Esophagus muscularis mucosa (tissue), 4 donors: ENCODE measurements at regions not wholly inside any gene's neighbourhood (a gene's known extent, or its start where the extent isn't known, plus 50 kb on each side); places are given as distances from the start of the nearest gene placed in this dataset.

Experiments
- DNase-seq: peaks from one replicate; pipeline ENCODE4 v3.0.0-alpha.2; 2017; ENCODE audit errors: extremely low spot score
- H3K27ac ChIP-seq, 4 donors: fragments of 200-600 bp; sonication (generic); replicated peaks in 1 of 4; 1 replicate in 3 of 4; 2 replicates in 1 of 4; pipeline ENCODE4 v1.5.1; 2016 to 2019; ENCODE audit warnings: mild to moderate bottlenecking in 1 of 4
- H3K27me3 ChIP-seq, 4 donors: fragments of 200-600 bp; sonication (generic); one replicate each; pipeline versions ENCODE4 v1.5.1 to v1.6.0; 2016 to 2019
- H3K36me3 ChIP-seq, 4 donors: fragments of 200-600 bp; sonication (generic); one replicate each; pipeline ENCODE4 v1.5.1; 2016 to 2019
- H3K4me1 ChIP-seq, 4 donors: fragments of 200-600 bp; sonication (generic); one replicate each; pipeline ENCODE4 v1.5.1; 2016 to 2019
- H3K4me3 ChIP-seq, 4 donors: fragments of 200-600 bp; sonication (generic); 1 replicate in 2 of 4; 2 replicates in 2 of 4; pipeline ENCODE4 v1.5.1; 2016 to 2019; ENCODE audit warnings: mild to moderate bottlenecking in 4 of 4, moderate library complexity in 1 of 4
- H3K9me3 ChIP-seq, 4 donors: fragments of 200-600 bp; sonication (generic); 1 replicate in 3 of 4; 2 replicates in 1 of 4; pipeline ENCODE4 v1.5.1; 2016 to 2019
- EP300 ChIP-seq: sonication (generic); formaldehyde crosslinking; IDR thresholded peaks from one replicate; pipeline ENCODE4 v1.6.1; 2017; ENCODE audit warnings: antibody characterized with exemption
- POLR2A ChIP-seq: fragments of 450-650 bp; IDR thresholded peaks from one replicate; pipeline ENCODE4 v1.6.1; 2017; ENCODE audit warnings: antibody characterized with exemption, moderate library complexity, mild to moderate bottlenecking, low read depth
- POLR2AphosphoS5 ChIP-seq, 2 donors: sonication (generic); formaldehyde crosslinking; IDR thresholded peaks; one replicate each; pipeline ENCODE4 v1.6.1; 2017; ENCODE audit warnings: antibody characterized with exemption in 2 of 2
- WGBS: methylation state at CpG from one replicate; pipeline ENCODE4 v1.1.5; 2018; 5-methylcytosine and 5-hydroxymethylcytosine counted together
- intact Hi-C: fragments of 100-400 bp; cut with DNase I; formaldehyde crosslinking; loops from one replicate; pipeline ENCODE4 v1.15.1; 2023
- TF ChIP-seq, protein P1 (sequence below), 3 experiments: fragments of 200-600 bp in 2 of 3; fragments of 450-650 bp in 1 of 3; sonication (generic) in 2 of 3; IDR thresholded peaks; one replicate each; pipeline ENCODE4 v1.5.1; 2017 to 2019; ENCODE audit warnings: antibody characterized with exemption in 3 of 3, mild to moderate bottlenecking in 2 of 3, moderate library complexity in 1 of 3

DNA sequence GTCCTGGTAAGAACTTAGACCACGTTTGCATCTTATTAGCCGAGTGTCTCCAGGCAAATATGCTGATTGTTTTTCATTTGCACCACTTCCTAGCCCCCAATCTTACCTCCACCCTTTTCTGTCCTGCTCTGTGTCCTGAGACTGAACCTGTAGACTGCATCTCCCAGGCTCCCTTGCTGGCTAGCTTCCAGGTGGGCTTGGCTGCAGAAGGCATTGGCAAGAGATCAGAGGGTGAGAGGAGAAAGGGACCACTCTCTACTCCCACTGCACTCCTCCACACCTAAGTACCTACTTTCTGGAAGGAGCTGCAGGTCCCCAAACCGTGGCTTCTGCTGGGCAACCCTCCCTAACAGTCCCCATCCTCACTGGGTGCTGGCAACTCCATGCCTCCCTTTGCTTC, 59.9 kb upstream of the XPA start:
- no peaks in the 10 kb centered on the region for H3K36me3 ChIP-seq
- intact Hi-C loops: no loop called here
- no peak overlapping the region for H3K4me3 ChIP-seq
- no peaks in the 10 kb centered on the region for H3K9me3 ChIP-seq
- peaks cover 0 to 3% (median 0%) of the 10 kb centered on the region in 4 donors for H3K4me1 ChIP-seq
- 49% methylated on average over 3 of the region's 3 CpGs for WGBS
- DNase-seq: no peak
- H3K27ac ChIP-seq: no peak overlapping the region
- peaks cover 0 to 24% (median 0%) of the 10 kb centered on the region in 4 donors for H3K27me3 ChIP-seq
- TF ChIP-seq POLR2A: no peak
- TF ChIP-seq POLR2AphosphoS5 (IDR thresholded peaks at IDR 0.05): no peak
- TF ChIP-seq EP300: no peak
- TF ChIP-seq, protein P1, sequence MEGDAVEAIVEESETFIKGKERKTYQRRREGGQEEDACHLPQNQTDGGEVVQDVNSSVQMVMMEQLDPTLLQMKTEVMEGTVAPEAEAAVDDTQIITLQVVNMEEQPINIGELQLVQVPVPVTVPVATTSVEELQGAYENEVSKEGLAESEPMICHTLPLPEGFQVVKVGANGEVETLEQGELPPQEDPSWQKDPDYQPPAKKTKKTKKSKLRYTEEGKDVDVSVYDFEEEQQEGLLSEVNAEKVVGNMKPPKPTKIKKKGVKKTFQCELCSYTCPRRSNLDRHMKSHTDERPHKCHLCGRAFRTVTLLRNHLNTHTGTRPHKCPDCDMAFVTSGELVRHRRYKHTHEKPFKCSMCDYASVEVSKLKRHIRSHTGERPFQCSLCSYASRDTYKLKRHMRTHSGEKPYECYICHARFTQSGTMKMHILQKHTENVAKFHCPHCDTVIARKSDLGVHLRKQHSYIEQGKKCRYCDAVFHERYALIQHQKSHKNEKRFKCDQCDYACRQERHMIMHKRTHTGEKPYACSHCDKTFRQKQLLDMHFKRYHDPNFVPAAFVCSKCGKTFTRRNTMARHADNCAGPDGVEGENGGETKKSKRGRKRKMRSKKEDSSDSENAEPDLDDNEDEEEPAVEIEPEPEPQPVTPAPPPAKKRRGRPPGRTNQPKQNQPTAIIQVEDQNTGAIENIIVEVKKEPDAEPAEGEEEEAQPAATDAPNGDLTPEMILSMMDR (IDR thresholded peaks at IDR 0.05): no peak

DNA sequence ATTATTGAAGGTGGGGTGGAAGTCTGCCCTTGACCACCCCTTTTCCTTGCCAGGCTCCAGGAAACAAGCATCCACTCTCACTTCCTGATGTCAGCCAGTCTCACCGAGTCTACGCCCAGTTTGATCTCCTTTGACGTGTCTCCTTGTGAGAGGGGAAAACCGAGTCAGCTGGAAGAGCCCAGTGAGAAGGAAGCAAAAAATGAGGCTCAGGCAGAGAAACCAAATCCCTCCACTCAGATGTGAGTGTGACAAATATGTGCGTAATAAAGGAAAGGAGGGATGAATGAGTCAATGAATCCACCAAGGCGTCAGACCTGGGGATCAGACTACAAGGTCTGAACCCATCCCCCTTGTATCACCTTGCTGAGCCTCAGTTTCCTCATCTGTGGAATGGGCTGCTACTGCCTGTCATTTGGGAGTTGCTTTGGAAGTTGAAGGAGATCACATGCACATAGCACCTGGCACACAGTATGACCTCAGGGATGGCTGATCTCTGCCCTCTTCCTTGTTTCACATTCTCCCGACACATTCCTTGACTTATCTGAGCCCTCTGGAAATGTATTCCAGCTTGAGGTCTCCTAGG, 61.3 kb upstream of the XPA start:
- Histone ChIP-seq H3K4me1 (peaks cover 0 to 3% (median 0%) of the 10 kb centered on the region in 4 donors), H3K4me3 (no peak overlapping the region), H3K36me3 (no peaks in the 10 kb centered on the region), H3K27ac (no peak overlapping the region), H3K27me3 (peaks cover 0 to 36% (median 0%) of the 10 kb centered on the region in 4 donors), H3K9me3 (no peaks in the 10 kb centered on the region)
- intact Hi-C loops: no loop called here
- no peak for TF ChIP-seq POLR2A
- TF ChIP-seq POLR2AphosphoS5 (IDR thresholded peaks at IDR 0.05): no peak
- TF ChIP-seq EP300: no peak
- TF ChIP-seq, protein P1 (IDR thresholded peaks at IDR 0.05): no peak
- 63% methylated on average over 7 of the region's 7 CpGs for WGBS
- no peak for DNase-seq

DNA sequence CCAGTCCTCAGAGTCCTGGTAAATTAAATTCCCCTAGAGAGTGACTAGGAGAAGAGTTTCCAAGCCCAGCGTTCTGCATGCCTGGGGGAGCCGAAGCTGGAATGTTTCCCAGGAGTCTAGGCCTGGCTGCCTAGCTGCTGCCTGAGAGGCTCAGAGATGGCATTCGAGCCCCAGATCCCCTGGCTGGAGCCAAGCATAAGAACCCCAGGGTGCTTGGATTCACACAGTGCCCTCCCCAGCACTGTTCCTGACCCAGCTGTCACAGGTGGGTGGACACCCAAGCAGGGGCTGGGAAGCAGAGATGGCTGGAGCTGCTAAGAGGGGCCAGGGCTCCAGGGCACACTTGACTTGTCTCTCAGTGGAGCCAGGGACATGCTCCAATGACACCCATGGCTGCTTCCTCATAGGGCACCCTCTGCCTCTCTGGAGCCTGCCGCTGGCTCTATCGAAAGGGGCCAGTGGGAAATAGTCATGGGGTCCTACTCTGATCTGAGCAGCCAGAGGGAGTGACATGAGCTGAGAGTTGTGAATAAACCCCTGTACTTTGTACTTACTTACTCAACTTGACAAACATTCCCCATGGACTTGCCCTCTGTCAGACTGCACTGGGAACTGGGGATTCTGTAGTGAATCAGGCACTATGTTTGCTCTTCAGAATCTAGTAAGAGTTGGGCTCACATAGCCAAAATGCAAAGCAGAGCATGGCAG, 62.6 kb upstream of the XPA start:
- TF ChIP-seq EP300 (no peak), POLR2A (no peak), POLR2AphosphoS5 (IDR thresholded peaks at IDR 0.05) (no peak)
- TF ChIP-seq, protein P1 (IDR thresholded peaks at IDR 0.05): no peak
- 81% methylated on average over 3 of the region's 5 CpGs for WGBS
- Histone ChIP-seq H3K36me3 (no peaks in the 10 kb centered on the region), H3K9me3 (no peaks in the 10 kb centered on the region), H3K4me3 (no peak overlapping the region), H3K27me3 (peaks cover 0 to 36% (median 0%) of the 10 kb centered on the region in 4 donors), H3K4me1 (peaks cover 0 to 3% (median 0%) of the 10 kb centered on the region in 4 donors), H3K27ac (no peak overlapping the region)
- intact Hi-C loops: no loop called here
- no peak for DNase-seq

DNA sequence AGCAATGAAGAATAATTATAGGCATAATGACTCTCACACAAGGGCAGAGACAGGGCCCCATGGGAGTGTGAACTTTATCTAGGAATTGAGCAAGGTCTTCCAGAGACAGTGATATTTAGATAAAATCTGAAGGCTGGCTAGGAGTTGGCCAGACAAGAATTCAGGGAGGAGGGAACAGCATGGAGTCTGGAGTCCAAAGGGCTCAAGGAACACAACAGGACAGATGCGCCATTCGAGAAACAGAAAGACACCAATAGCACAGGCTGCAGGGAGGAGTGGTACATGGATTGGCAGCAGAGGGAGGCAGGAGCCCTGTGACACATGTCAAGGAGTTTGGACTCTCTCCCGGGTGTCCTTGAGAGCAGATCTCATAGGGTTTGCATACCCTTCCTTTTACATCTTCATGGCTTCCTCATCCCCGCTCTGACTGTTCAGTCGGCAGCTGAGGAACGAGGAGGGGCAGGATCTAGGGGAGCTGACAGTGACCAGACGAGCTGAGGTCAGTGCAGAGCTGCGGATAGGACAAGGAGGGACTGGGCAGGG, 64.0 kb upstream of the XPA start:
- TF ChIP-seq, protein P1 (IDR thresholded peaks at IDR 0.05): no peak
- no peak for TF ChIP-seq POLR2AphosphoS5 (IDR thresholded peaks at IDR 0.05)
- TF ChIP-seq EP300: no peak
- TF ChIP-seq POLR2A: no peak
- Histone ChIP-seq H3K27me3 (peaks cover 0 to 36% (median 0%) of the 10 kb centered on the region in 4 donors), H3K36me3 (no peaks in the 10 kb centered on the region), H3K27ac (no peak overlapping the region), H3K9me3 (no peaks in the 10 kb centered on the region), H3K4me1 (peaks cover 0 to 3% (median 0%) of the 10 kb centered on the region in 4 donors), H3K4me3 (no peak overlapping the region)
- intact Hi-C loops: no loop called here
- WGBS: 52% methylated on average over 7 of the region's 8 CpGs
- no peak for DNase-seq
